NCI-H69 (cell line): ENCODE measurements at regions not wholly inside any gene's neighbourhood (a gene's known extent, or its start where the extent isn't known, plus 50 kb on each side); places are given as distances from the start of the nearest gene placed in this dataset.
"Not testable (repeated sequence)": the region's sequence is repeated elsewhere in the genome, so short reads cannot be mapped to it uniquely, and the experiment has no call there.

Experiments used
- DNase-seq: peaks from one replicate; lab custom pipeline; 2025; lab: John Stamatoyannopoulos, UW

- no peak for DNase-seq
Observed at GRCh38 chr17:13787636-13788035, 185.9 kb upstream of the HS3ST3A1 start.

- no peak for DNase-seq
Observed at GRCh38 chr17:13788385-13788784, 186.7 kb upstream of the HS3ST3A1 start.

GRCh38 chr17:13792314-13792713 is 190.6 kb upstream of the HS3ST3A1 start:
- DNase-seq = no peak

DNA sequence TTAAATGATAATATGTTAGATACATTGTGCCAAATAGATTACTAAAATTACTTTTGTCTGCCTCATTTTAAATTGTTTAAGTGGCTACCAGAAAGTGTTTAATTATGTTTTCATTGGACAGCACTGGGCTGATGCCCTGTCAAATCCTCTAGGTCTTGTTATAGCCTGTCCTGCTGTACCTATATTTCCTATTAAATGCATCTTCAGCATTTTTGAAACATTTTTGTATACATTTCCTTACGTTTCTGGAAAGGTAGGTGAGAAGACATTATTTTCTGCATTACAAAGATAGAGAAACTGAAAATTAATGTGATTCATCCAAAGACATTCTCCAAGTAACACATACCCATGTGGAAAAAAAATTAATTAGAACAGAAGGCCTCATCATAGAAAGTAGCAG is 192.2 kb upstream of the HS3ST3A1 start:
- DNase-seq = no peak

DNA sequence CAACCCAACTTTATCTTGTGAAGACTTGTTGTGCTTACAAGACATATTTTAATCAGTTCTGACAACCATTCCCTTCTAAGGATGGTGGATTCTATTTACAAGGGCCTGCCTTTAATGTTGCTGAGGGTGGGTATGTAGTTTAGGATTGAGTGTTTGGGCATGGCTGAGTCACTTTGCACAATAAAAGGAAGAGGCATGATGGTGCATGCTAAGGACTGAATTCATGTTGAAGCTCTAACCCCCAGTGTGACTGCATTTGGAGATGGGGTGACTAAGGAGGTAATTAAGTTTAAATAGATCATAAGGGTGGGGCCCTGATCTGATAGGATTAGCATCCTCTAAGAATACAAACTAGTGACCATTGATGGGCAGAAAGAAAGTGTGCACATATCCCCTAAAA is 196.1 kb upstream of the HS3ST3A1 start:
- no peak for DNase-seq

- DNase-seq = no peak
Observed at GRCh38 chr17:13806092-13806491, 204.4 kb upstream of the HS3ST3A1 start.

DNA sequence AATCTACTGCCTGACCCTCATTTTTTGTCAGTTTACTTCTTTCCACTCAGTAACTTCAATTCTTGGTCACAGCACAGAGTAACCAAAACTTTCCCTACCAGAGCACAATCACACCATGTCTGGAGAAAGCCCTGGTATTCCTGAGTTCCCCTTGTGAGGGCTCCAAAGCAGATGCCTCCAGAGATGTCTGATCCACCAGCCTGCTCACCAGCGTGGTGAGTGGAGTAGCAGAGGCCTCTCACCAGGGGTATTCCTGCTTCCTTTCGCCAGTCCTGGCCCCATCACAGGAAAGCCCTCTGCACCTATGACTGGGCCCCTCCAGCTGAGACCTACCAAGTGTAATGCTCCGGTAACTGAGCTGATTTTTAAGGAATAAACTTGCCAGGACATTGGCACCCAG is 205.4 kb upstream of the HS3ST3A1 start:
- no peak for DNase-seq

DNA sequence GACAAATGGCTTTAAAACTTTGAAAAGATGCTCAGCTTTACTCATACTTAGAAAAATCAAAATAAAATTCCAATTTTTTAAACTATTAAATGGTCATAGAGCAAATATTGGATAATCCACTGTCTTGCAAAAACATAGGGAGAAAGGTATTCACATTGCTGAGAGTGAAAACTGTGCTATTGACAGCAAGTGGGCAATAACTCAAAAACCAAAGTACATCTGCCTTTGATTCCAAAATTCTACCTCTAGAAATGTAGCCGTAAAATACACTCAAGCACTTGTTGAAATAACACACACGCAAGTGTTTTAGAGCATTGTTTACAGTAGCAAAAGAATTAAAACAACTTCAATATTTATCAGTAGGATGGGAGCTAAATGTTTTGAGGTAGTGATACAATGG is 210.6 kb upstream of the HS3ST3A1 start:
- no peak for DNase-seq

GRCh38 chr17:13813347-13814240 is 211.9 kb upstream of the HS3ST3A1 start:
- no peak for DNase-seq

GRCh38 chr17:13822700-13823099 is 221.0 kb upstream of the HS3ST3A1 start:
- DNase-seq = no peak

DNA sequence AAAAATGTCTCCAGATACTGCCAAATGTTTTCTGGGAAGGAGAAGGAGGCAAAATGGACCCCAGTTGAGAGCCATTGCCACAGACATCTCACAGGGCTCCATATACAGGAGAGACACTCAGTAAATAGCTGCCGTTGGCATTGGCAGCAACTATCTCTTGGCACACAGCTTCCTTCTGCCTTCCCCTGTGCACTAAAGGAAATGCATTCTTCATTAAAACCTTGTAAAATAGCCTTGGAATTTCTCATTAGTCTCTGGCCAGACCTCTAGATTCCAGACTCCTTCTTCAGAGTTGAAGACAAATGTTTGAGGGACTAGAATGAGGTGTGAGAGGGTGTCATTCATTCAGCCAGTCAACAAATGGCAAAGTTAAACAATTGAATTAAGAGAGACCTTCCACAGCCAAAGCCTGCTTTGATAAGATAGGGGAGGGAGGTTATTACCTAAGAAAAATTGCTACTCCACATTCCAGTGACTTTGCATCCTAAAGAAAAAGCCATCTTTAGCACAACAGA is 223.9 kb upstream of the HS3ST3A1 start:
- DNase-seq = no peak

DNA sequence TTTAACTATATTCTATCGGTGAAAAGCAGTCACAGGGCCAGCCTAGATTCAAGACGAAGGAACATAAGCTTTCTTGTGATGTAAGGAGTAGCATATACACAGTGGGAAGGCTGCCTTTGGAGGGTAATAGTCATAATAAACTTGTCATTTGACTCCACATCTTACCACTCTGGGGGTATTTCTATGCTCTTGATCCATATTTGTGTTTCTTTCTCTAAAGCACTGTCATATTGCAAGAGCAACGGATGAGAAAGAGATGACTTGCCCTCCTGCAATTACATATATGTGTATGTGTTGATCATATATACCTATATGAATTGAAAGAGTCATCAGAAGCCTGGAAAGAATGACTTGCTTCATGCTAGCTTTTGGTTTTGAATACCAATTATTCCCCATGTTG is 225.4 kb upstream of the HS3ST3A1 start:
- DNase-seq = no peak

DNA sequence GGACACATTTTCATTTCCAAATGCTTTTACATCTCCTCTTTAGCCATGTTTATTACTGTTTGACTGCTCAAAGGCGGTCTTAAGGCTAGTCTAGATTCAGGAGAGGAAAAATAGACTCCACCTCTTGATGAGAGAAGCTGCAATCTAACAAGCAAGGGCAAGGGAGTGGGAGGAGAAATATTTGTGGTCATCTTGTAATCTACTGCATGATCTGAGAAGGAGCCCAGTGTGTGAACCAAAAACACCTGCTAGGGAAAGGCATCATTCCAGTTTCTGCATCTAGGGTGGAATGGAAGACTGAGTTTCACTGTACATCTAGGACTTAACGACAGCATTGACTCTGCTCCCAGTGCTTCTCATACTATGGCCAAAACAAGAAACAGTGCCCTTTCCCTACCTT is 232.2 kb upstream of the HS3ST3A1 start:
- no peak for DNase-seq

GRCh38 chr17:13835151-13835550 is 233.4 kb upstream of the HS3ST3A1 start:
- no peak for DNase-seq

DNA sequence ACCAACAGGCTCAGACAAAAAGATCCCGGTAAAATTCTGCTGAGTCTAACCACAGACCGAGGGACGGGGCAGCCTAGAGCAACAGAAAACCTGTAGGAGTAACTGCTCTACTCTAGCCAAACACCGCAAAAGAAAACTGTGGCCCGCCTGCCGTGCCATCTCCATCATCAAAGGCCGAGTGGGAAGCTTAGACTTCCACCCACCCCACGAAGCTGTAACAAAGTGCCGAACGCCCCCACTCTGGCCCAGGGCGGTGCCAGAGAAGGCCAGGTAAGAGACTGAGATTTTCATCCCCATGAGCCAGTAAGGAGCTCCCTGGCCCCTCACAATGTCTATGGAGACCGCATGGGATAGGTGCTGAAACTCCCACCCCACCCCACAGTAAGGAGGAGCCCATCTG is 231.9 kb upstream of the COX10 start:
- DNase-seq = no peak

GRCh38 chr17:13840254-13840653 is 229.1 kb upstream of the COX10 start:
- DNase-seq = no peak

GRCh38 chr17:13843862-13844635 is 225.3 kb upstream of the COX10 start:
- no peak for DNase-seq

GRCh38 chr17:13851889-13852288 is 217.4 kb upstream of the COX10 start:
- no peak for DNase-seq

GRCh38 chr17:13855730-13856129 is 213.6 kb upstream of the COX10 start:
- not testable (repeated sequence) for DNase-seq

GRCh38 chr17:13862346-13862745 is 207.0 kb upstream of the COX10 start:
- DNase-seq = no peak

DNA sequence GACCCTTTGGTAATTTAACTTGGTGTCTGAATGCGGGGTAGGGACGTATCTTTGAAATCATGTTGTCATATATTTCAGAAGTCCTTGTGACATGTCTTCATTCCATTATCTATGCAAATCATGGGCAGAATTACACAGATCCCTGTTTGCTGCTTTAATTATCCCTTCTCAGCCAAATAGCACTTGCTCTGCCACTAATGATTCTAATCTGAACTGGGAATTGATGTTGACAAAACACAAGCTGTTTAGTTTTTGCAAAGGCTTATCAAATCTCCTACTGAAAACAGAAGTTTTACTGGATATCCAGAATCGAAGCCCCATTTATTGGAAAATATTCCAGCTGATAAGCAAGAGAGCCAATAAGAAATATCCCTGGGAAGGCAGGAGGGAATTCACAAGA is 205.9 kb upstream of the COX10 start:
- no peak for DNase-seq

DNA sequence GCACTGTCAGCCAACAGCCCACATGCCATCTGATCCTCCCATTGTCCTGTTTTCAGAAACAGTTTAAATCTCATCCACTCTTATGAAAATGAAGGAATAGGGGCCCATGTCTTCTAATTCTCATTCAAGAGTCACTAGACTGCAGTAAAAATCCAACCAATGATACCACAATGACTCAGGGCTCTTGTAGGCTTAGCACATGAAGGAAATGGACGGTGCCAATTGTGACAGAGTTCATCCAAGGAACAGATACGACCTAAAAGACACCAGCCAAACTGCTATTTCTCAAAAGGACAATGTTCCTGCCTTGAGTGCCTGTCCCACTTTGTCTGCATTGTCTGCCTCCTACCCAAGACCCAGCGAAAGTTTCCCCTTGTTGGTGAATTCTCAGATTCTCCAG is 204.8 kb upstream of the COX10 start:
- DNase-seq = no peak

DNA sequence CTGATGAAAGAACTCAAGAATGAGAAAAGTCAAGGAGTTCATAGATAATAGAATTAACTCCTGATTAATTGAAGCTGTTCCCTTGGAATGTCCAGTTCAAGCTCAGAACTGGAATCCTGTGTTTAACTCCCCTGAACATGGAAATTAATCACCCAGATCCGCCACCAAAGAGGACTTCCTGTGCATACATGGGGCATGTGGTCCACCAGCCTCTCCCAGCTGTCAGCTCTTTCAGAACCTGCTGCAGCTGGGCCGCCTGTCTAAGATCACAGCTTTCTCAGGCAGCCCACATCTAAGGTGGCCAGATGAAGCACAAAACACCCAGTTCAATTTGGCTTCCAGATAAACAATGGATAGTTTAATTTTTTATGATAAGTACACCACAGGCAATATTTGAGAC is 203.7 kb upstream of the COX10 start:
- DNase-seq = no peak
